Chondrocyte (in vitro differentiated cells): ENCODE measurements at regions not wholly inside any gene's neighbourhood (a gene's known extent, or its start where the extent isn't known, plus 50 kb on each side); places are given as distances from the start of the nearest gene placed in this dataset.

Source experiments
- DNase-seq: peaks from one replicate; pipeline ENCODE4 v3.0.0; 2021; ENCODE audit warnings: mixed read lengths, low spot score
- H3K27ac Mint-ChIP-seq: one replicate; pipeline ENCODE4 v1.8.0; 2021; ENCODE audit warnings: mild to moderate bottlenecking, moderate library complexity, mixed read lengths; ENCODE audit not compliant: unreplicated experiment
- H3K27me3 Mint-ChIP-seq: 2 replicates; pipeline ENCODE4 v1.8.0; 2021; ENCODE audit warnings: low read depth, mixed read lengths
- H3K36me3 Mint-ChIP-seq: 2 replicates; pipeline ENCODE4 v1.8.0; 2021; ENCODE audit warnings: low read depth, mixed read lengths
- H3K4me1 Mint-ChIP-seq: 2 replicates; pipeline ENCODE4 v1.8.0; 2021; ENCODE audit warnings: low read depth, mild to moderate bottlenecking, mixed read lengths
- H3K4me3 Mint-ChIP-seq: one replicate; pipeline ENCODE4 v1.8.0; 2021; ENCODE audit warnings: mild to moderate bottlenecking, moderate library complexity, mixed read lengths; ENCODE audit not compliant: unreplicated experiment
- H3K9me3 Mint-ChIP-seq: 2 replicates; pipeline ENCODE4 v1.8.0; 2021; ENCODE audit warnings: low read depth, mixed read lengths
- CTCF ChIP-seq: fragments of 200-600 bp; sonication (generic); IDR thresholded peaks from 2 replicates; pipeline ENCODE4 v1.5.0; 2021; ENCODE audit warnings: antibody characterized with exemption, mild to moderate bottlenecking, moderate library complexity

GRCh38 chr4:157572951-157573350 lies 352.4 kb downstream of the GRIA2 start:
- H3K9me3 Mint-ChIP-seq = no peaks in the 10 kb centered on the region
- H3K36me3 Mint-ChIP-seq = no peaks in the 10 kb centered on the region
- H3K4me3 Mint-ChIP-seq = no peak overlapping the region
- H3K27ac Mint-ChIP-seq = no peak overlapping the region
- H3K4me1 Mint-ChIP-seq = no peaks in the 10 kb centered on the region
- DNase-seq = no peak
- TF ChIP-seq CTCF = no peak
- peaks cover 8% of the 10 kb centered on the region for H3K27me3 Mint-ChIP-seq

DNA sequence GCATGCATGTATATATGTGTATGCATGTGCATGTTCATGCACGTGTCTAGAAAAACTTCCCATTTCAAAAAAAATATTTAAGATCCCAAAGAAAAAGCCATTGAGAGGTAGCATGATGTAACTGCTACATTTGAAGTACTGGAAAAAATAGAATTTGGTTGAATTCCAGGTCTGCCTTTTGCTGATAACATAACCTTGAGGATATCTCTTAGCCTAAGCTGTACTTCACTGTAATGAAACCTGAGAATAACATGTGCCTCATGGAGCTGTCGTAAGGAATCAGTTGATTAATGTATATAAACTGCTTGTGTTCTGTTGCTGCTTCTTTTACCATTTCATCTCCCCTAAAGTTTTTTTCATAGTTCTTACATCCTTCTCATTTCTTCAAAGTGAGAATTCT lies 351.8 kb downstream of the GRIA2 start:
- Mint-ChIP-seq H3K27ac (no peak overlapping the region), H3K4me3 (no peak overlapping the region)

GRCh38 chr4:157564771-157565170 lies 344.2 kb downstream of the GRIA2 start:
- Mint-ChIP-seq H3K27ac (no peak overlapping the region), H3K27me3 (peaks cover 16% of the 10 kb centered on the region), H3K36me3 (no peaks in the 10 kb centered on the region), H3K9me3 (no peaks in the 10 kb centered on the region), H3K4me3 (no peak overlapping the region), H3K4me1 (no peaks in the 10 kb centered on the region)
- no peak for TF ChIP-seq CTCF
- no peak for DNase-seq

More for the DNA sequence above, 351.8 kb downstream of the GRIA2 start:
- Mint-ChIP-seq H3K27me3 (peaks cover 10% of the 10 kb centered on the region), H3K4me1 (no peaks in the 10 kb centered on the region), H3K36me3 (no peaks in the 10 kb centered on the region), H3K9me3 (no peaks in the 10 kb centered on the region)
- no peak for TF ChIP-seq CTCF
- no peak for DNase-seq

- H3K4me3 Mint-ChIP-seq = no peak overlapping the region
- peaks cover 16% of the 10 kb centered on the region for H3K27me3 Mint-ChIP-seq
- no peaks in the 10 kb centered on the region for H3K9me3 Mint-ChIP-seq
- no peak overlapping the region for H3K27ac Mint-ChIP-seq
- no peaks in the 10 kb centered on the region for H3K36me3 Mint-ChIP-seq
- DNase-seq = no peak
- no peaks in the 10 kb centered on the region for H3K4me1 Mint-ChIP-seq
- no peak for TF ChIP-seq CTCF
Observed at GRCh38 chr4:157564218-157564617, 343.7 kb downstream of the GRIA2 start.

DNA sequence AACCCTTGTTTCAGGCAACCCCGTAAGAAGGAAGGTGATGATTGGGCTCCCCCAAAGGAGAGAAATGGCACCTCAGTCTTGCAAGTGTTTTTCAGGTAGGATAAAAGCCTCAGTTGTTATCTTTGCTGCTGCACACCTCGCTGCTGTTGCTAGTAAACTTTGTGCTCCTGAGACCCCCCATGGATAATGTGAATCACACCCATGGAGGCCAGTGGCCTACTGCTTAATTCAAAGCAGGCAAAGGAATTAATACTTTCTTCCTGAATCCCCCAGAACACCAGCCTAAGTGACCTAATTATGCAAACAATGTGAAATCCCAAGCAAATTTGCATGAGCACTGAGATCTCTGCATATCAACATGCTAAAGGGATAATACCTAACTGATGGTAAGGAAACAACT lies 337.5 kb downstream of the GRIA2 start:
- no peaks in the 10 kb centered on the region for H3K9me3 Mint-ChIP-seq

More for the DNA sequence above, 337.5 kb downstream of the GRIA2 start:
- H3K27me3 Mint-ChIP-seq = no peaks in the 10 kb centered on the region
- H3K4me3 Mint-ChIP-seq = no peak overlapping the region
- DNase-seq = no peak
- no peak for TF ChIP-seq CTCF
- H3K27ac Mint-ChIP-seq = no peak overlapping the region
- H3K4me1 Mint-ChIP-seq = no peaks in the 10 kb centered on the region
- H3K36me3 Mint-ChIP-seq = no peaks in the 10 kb centered on the region
